HCT116 (cell line): ENCODE measurements at regions not wholly inside any gene's neighbourhood (a gene's known extent, or its start where the extent isn't known, plus 50 kb on each side); places are given as distances from the start of the nearest gene placed in this dataset.

Experiments
- CBX3 ChIP-seq: IDR thresholded peaks from 2 replicates; pipeline ENCODE4 v1.6.1; 2012; ENCODE audit warnings: low read depth
- CEBPB ChIP-seq: IDR thresholded peaks from 2 replicates; pipeline ENCODE4 v1.6.1; 2012; ENCODE audit warnings: low read depth
- EZH2 ChIP-seq: fragments of 200-600 bp; sonication (generic); IDR thresholded peaks from 2 replicates; pipeline ENCODE4 v1.6.1; 2017; ENCODE audit warnings: antibody characterized with exemption, mixed run types
- EZH2phosphoT487 ChIP-seq: fragments of 200-600 bp; IDR thresholded peaks from 2 replicates; pipeline ENCODE4 v1.6.1; 2018; ENCODE audit warnings: antibody characterized with exemption, borderline replicate concordance
- POLR2A ChIP-seq: IDR thresholded peaks from 2 replicates; pipeline ENCODE4 v1.7.0; 2011; ENCODE audit warnings: borderline replicate concordance; ENCODE audit not compliant: insufficient read depth, insufficient read length; ENCODE audit errors: extremely low read depth
- POLR2AphosphoS5 ChIP-seq: IDR thresholded peaks from 2 replicates; pipeline ENCODE4 v1.6.1; 2011; ENCODE audit warnings: mild to moderate bottlenecking, low read depth, low read length, moderate library complexity
- SIN3A ChIP-seq: IDR thresholded peaks from 2 replicates; pipeline ENCODE4 v1.6.1; 2012; ENCODE audit warnings: low read depth
- ZFX ChIP-seq: fragments of 450-650 bp; IDR thresholded peaks from 2 replicates; pipeline ENCODE4 v1.6.1; 2017
- ZNF274 ChIP-seq: fragments of 200-500 bp; sonication (Bioruptor generic); IDR thresholded peaks from 2 replicates; pipeline ENCODE4 v1.6.1; 2014; ENCODE audit warnings: mild to moderate bottlenecking, low read depth, low read length, inconsistent platforms
- TF ChIP-seq, protein P1 (sequence below), 3 experiments: fragments of 200-600 bp in 1 of 3; sonication (generic) in 1 of 3; IDR thresholded peaks in 2 of 3; conservative IDR thresholded peaks in 1 of 3; 2 replicates each; pipeline ENCODE4 v1.5.1; 2012 to 2017; ENCODE audit warnings: low read depth in 2 of 3, low read length in 2 of 3, antibody characterized with exemption in 1 of 3, borderline replicate concordance in 1 of 3, control low read depth in 1 of 3, mild to moderate bottlenecking in 1 of 3, mixed read lengths in 1 of 3, mixed run types in 1 of 3, moderate library complexity in 1 of 3; ENCODE audit not compliant: insufficient read depth in 1 of 3
- TF ChIP-seq, protein P2 (sequence below): IDR thresholded peaks from 2 replicates; pipeline ENCODE4 v1.6.1; 2012; ENCODE audit warnings: low read depth
- TF ChIP-seq, protein P3 (sequence below): IDR thresholded peaks from 2 replicates; pipeline ENCODE4 v1.6.1; 2012

DNA sequence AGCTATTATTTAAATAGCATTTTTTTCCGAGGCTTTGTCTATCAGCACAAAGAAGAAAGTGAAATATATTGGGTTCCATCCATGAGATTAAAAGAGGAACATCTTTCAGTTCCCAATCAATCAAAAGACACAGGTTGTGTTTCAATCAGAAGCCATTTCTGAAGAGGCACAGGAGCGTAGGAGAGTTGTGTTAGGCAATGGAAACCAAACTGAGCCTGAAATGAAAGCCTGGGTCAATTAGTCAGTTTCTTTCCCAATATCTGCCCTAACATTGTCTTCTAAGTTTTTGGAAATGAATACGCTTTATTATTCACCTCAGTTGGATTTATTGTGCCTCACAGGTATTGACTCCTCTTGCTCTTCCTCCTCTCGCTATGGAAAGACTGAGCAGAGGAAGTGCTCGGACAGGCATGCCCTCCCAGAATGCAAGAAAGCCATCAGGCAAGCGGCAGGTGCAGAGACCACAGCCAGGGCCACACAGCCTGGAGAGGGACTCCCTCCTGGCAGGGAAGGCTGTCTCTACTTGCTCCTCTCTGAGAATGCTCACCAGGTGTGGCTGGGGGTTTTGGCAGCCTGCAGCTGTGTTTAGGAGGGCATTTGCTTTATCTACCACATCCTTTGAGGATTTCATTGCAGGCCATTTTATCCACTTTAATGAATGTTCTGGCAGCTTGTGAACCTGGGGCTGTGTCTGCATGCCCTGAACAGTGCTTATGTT is 100.8 kb upstream of the NEDD9 start:
- TF ChIP-seq, protein P1, sequence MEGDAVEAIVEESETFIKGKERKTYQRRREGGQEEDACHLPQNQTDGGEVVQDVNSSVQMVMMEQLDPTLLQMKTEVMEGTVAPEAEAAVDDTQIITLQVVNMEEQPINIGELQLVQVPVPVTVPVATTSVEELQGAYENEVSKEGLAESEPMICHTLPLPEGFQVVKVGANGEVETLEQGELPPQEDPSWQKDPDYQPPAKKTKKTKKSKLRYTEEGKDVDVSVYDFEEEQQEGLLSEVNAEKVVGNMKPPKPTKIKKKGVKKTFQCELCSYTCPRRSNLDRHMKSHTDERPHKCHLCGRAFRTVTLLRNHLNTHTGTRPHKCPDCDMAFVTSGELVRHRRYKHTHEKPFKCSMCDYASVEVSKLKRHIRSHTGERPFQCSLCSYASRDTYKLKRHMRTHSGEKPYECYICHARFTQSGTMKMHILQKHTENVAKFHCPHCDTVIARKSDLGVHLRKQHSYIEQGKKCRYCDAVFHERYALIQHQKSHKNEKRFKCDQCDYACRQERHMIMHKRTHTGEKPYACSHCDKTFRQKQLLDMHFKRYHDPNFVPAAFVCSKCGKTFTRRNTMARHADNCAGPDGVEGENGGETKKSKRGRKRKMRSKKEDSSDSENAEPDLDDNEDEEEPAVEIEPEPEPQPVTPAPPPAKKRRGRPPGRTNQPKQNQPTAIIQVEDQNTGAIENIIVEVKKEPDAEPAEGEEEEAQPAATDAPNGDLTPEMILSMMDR (IDR thresholded peaks at IDR 0.05 in 2 of 3, conservative IDR thresholded peaks at IDR 0.05 in 1 of 3; ENCODE audit: borderline replicate concordance in 1 of 3, insufficient read depth in 1 of 3, low read depth in 2 of 3, low read length in 2 of 3) = no peak
- no peak for TF ChIP-seq POLR2AphosphoS5
- TF ChIP-seq, protein P2, sequence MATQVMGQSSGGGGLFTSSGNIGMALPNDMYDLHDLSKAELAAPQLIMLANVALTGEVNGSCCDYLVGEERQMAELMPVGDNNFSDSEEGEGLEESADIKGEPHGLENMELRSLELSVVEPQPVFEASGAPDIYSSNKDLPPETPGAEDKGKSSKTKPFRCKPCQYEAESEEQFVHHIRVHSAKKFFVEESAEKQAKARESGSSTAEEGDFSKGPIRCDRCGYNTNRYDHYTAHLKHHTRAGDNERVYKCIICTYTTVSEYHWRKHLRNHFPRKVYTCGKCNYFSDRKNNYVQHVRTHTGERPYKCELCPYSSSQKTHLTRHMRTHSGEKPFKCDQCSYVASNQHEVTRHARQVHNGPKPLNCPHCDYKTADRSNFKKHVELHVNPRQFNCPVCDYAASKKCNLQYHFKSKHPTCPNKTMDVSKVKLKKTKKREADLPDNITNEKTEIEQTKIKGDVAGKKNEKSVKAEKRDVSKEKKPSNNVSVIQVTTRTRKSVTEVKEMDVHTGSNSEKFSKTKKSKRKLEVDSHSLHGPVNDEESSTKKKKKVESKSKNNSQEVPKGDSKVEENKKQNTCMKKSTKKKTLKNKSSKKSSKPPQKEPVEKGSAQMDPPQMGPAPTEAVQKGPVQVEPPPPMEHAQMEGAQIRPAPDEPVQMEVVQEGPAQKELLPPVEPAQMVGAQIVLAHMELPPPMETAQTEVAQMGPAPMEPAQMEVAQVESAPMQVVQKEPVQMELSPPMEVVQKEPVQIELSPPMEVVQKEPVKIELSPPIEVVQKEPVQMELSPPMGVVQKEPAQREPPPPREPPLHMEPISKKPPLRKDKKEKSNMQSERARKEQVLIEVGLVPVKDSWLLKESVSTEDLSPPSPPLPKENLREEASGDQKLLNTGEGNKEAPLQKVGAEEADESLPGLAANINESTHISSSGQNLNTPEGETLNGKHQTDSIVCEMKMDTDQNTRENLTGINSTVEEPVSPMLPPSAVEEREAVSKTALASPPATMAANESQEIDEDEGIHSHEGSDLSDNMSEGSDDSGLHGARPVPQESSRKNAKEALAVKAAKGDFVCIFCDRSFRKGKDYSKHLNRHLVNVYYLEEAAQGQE = no peak
- TF ChIP-seq POLR2A = no peak
- TF ChIP-seq EZH2 = no peak
- TF ChIP-seq CEBPB = no peak
- no peak for TF ChIP-seq SIN3A
- TF ChIP-seq CBX3 = no peak
- TF ChIP-seq ZFX = no peak
- TF ChIP-seq ZNF274 = no peak
- TF ChIP-seq, protein P3, sequence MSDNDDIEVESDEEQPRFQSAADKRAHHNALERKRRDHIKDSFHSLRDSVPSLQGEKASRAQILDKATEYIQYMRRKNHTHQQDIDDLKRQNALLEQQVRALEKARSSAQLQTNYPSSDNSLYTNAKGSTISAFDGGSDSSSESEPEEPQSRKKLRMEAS = no peak
- no peak for TF ChIP-seq EZH2phosphoT487
